ENCODE measurements at regions not wholly inside any gene's neighbourhood (a gene's known extent, or its start where the extent isn't known, plus 50 kb on each side); places are given as distances from the start of the nearest gene placed in this dataset.

DNA sequence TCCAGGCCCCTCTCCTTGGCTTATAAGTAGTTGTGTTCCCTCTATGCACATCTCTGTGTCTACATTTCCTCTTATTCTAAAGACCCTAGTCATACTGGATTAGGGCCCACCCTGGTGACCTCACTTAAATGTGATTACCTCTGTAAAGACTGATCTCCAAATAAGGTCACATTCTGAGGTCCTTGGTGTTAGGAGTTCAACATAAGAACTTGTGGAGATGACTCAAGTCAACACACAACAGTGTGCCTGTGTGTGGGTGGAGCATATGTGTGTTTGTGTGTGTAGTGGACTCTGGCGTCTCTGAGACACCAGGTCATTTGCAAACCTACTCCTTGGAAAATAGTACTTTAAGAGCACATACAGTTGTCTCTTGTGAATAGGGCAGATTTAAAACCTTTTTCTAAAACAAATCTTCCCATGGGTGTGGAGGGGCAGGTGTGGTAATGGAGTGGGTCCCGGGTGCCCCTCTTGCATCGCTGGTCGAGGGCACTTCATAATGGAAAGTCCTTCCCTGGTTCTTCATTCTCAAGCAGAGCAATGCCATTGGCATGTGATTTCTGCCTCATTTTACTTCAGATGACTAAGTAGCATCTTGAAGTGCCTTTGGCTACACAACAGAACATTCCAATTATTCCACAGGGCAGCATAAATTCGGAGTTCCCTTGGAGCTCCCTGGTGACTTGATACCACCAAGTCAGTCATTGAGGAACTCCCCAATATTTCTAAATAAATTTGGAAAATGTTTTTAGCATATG lies 84.4 kb downstream of the C9orf152 start:
- Histone ChIP-seq H3K27ac (peak overlapping the region; percentile 67 to 81; a peak in 4 of 6 replicates), H3K9me3 (no peaks in the 10 kb centered on the region), H3K4me2 (peak overlapping the region; percentile 68), H3K4me1 (peaks cover 44% of the 10 kb centered on the region), H3K4me3 (no peak overlapping the region)
- FAIRE-seq, result no peak
- POLR2A ChIA-PET, result no interaction called here
- peak in 1 of 2 experiments; percentile 45 for DNase-seq (ENCODE audit: low read depth in 1 of 2, low spot score in 1 of 2)
- WGBS (ENCODE audit: missing lambda C conversion rate), result 82% methylated on average over 5 of the region's 5 CpGs
- ATAC-seq, result no peak
- no peak for TF ChIP-seq RARB (CRISPR knock-in tag; IDR thresholded peaks at IDR 0.05)
- TF ChIP-seq, protein P1, sequence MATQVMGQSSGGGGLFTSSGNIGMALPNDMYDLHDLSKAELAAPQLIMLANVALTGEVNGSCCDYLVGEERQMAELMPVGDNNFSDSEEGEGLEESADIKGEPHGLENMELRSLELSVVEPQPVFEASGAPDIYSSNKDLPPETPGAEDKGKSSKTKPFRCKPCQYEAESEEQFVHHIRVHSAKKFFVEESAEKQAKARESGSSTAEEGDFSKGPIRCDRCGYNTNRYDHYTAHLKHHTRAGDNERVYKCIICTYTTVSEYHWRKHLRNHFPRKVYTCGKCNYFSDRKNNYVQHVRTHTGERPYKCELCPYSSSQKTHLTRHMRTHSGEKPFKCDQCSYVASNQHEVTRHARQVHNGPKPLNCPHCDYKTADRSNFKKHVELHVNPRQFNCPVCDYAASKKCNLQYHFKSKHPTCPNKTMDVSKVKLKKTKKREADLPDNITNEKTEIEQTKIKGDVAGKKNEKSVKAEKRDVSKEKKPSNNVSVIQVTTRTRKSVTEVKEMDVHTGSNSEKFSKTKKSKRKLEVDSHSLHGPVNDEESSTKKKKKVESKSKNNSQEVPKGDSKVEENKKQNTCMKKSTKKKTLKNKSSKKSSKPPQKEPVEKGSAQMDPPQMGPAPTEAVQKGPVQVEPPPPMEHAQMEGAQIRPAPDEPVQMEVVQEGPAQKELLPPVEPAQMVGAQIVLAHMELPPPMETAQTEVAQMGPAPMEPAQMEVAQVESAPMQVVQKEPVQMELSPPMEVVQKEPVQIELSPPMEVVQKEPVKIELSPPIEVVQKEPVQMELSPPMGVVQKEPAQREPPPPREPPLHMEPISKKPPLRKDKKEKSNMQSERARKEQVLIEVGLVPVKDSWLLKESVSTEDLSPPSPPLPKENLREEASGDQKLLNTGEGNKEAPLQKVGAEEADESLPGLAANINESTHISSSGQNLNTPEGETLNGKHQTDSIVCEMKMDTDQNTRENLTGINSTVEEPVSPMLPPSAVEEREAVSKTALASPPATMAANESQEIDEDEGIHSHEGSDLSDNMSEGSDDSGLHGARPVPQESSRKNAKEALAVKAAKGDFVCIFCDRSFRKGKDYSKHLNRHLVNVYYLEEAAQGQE (IDR thresholded peaks at IDR 0.05), result no peak
- TF ChIP-seq BCL3 (IDR thresholded peaks at IDR 0.05), result no peak
- no peak for TF ChIP-seq ELK1 (IDR thresholded peaks at IDR 0.05; ENCODE audit: low read depth, low read length)
- no peak for TF ChIP-seq MAFK (IDR thresholded peaks at IDR 0.05; ENCODE audit: partially characterized antibody)
- no peak for TF ChIP-seq RNF2 (IDR thresholded peaks at IDR 0.05; ENCODE audit: borderline replicate concordance, low read depth)
- CTCF ChIA-PET, result interaction anchor here (1.2 kb wide), 1 partner anchor 220 kb away, joined by 4 read pairs; no protein-coding TSS in a partner anchor

- FAIRE-seq, result no peak
- POLR2A ChIA-PET, result interaction anchor here (1.1 to 1.4 kb wide), 3 partner anchors 28 to 75 kb away, joined by 4 to 6 read pairs (median 4); no protein-coding TSS in a partner anchor
- Histone ChIP-seq H3K9me3 (no peaks in the 10 kb centered on the region), H3K4me1 (peaks cover 44% of the 10 kb centered on the region), H3K27ac (peak overlapping the region; percentile 67 to 81), H3K4me2 (peak overlapping the region; percentile 68), H3K4me3 (no peak overlapping the region)
- no peak for DNase-seq (ENCODE audit: low read depth in 1 of 2, low spot score in 1 of 2)
- WGBS (ENCODE audit: missing lambda C conversion rate), result 75% methylated on average over 4 of the region's 4 CpGs
- CTCF ChIA-PET, result interaction anchor here (0.6 to 1.2 kb wide), 2 partner anchors 220 to 1419 kb away, joined by 4 read pairs; no protein-coding TSS in a partner anchor
- TF ChIP-seq ESRRA (IDR thresholded peaks at IDR 0.05; ENCODE audit: borderline replicate concordance, low read length), result no peak
- ATAC-seq, result no peak
These were observed 83.5 kb downstream of the C9orf152 start for GRCh38 chr9:110124439-110124838.

- FAIRE-seq (no peak), ATAC-seq (peak; percentile 96 to 98), DNase-seq (ENCODE audit: low read depth in 1 of 2, low spot score in 1 of 2) (peak; percentile 62 to 94)
- POLR2A ChIA-PET, result interaction anchor here (0.7 to 1.4 kb wide), 5 partner anchors 12 to 131 kb away, joined by 3 to 6 read pairs (median 4); partner anchors contain the start of gene TXN
- 0 out of 2 replicates have a peak, but pooled peaks have one; percentile 25 for TF ChIP-seq HOXB13 (CRISPR knock-in tag; IDR thresholded peaks at IDR 0.05; ENCODE audit: low read depth)
- TF ChIP-seq POLR2A (IDR thresholded peaks at IDR 0.05; ENCODE audit: low read length), result peak; percentile 49
- TF ChIP-seq FOSL2 (IDR thresholded peaks at IDR 0.05), result no peak
- TF ChIP-seq FOSL2 (CRISPR knock-in tag; IDR thresholded peaks at IDR 0.05), result peak; percentile 66
- peak; percentile 51 for TF ChIP-seq MAX (IDR thresholded peaks at IDR 0.05)
- TF ChIP-seq RARB (CRISPR knock-in tag; IDR thresholded peaks at IDR 0.05), result no peak
- TF ChIP-seq BCL3 (IDR thresholded peaks at IDR 0.05), result 0 out of 3 replicates have a peak, but pooled peaks have one; percentile 17
- no peak for TF ChIP-seq TFCP2L1 (CRISPR knock-in tag; IDR thresholded peaks at IDR 0.05)
- TF ChIP-seq MAFK (IDR thresholded peaks at IDR 0.05; ENCODE audit: partially characterized antibody), result no peak
- TF ChIP-seq MAZ (IDR thresholded peaks at IDR 0.05; ENCODE audit: borderline replicate concordance, low read depth, low read length), result no peak
- TF ChIP-seq PHF8 (IDR thresholded peaks at IDR 0.05; ENCODE audit: borderline replicate concordance, low read depth), result no peak
- H3K4me3 ChIP-seq, result peak overlapping the region; percentile 23; the same call in 2 of the 3 replicates
- CTCF ChIA-PET, result interaction anchor here (0.7 to 1.4 kb wide), 9 partner anchors 8 to 222 kb away, joined by 3 to 7 read pairs (median 4); no protein-coding TSS in a partner anchor
- peak overlapping the region; percentile 68 for H3K4me2 ChIP-seq
- WGBS (ENCODE audit: missing lambda C conversion rate), result 10% methylated on average over 15 of the region's 16 CpGs
- peak overlapping the region; percentile 67 to 81 for H3K27ac ChIP-seq
- no peaks in the 10 kb centered on the region for H3K9me3 ChIP-seq
- peaks cover 46% of the 10 kb centered on the region for H3K4me1 ChIP-seq
These were observed 82.7 kb downstream of the C9orf152 start for GRCh38 chr9:110125207-110125751.

Data from A549 (cell line).